ENCODE measurements at regions not wholly inside any gene's neighbourhood (a gene's known extent, or its start where the extent isn't known, plus 50 kb on each side); places are given as distances from the start of the nearest gene placed in this dataset.

GRCh38 chr12:14135996-14136395 is 154.6 kb upstream of the GRIN2B start:
- TF ChIP-seq, protein P1, sequence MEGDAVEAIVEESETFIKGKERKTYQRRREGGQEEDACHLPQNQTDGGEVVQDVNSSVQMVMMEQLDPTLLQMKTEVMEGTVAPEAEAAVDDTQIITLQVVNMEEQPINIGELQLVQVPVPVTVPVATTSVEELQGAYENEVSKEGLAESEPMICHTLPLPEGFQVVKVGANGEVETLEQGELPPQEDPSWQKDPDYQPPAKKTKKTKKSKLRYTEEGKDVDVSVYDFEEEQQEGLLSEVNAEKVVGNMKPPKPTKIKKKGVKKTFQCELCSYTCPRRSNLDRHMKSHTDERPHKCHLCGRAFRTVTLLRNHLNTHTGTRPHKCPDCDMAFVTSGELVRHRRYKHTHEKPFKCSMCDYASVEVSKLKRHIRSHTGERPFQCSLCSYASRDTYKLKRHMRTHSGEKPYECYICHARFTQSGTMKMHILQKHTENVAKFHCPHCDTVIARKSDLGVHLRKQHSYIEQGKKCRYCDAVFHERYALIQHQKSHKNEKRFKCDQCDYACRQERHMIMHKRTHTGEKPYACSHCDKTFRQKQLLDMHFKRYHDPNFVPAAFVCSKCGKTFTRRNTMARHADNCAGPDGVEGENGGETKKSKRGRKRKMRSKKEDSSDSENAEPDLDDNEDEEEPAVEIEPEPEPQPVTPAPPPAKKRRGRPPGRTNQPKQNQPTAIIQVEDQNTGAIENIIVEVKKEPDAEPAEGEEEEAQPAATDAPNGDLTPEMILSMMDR (IDR thresholded peaks at IDR 0.05): no peak
- no peak for TF ChIP-seq POLR2A (IDR thresholded peaks at IDR 0.05; ENCODE audit: low read depth)

Data from esophagus muscularis mucosa (tissue), 3 donors.